A549 (cell line): ENCODE measurements at regions not wholly inside any gene's neighbourhood (a gene's known extent, or its start where the extent isn't known, plus 50 kb on each side); places are given as distances from the start of the nearest gene placed in this dataset.

Source experiments
- ATAC-seq, 2 experiments: fragments of 200-7000 bp in 1 of 2; fragments of >200 bp in 1 of 2; cut with Nextera tagmentation in 1 of 2; cut with Tn5 transposase in 1 of 2; 3 replicates each; pipeline versions ENCODE4 v1.8.0 to v1.9.1; 2018 to 2020; ENCODE audit warnings: mild to moderate bottlenecking in 1 of 2, moderate library complexity in 1 of 2
- CTCF ChIA-PET: fragments of 300-600 bp; sonication (Branson Sonifier 250); formaldehyde crosslinking; extraction: SDS; loops from one replicate; lab custom pipeline; 2021; ENCODE audit warnings: antibody characterized with exemption, inconsistent platforms; lab: Yijun Ruan, JAX
- POLR2A ChIA-PET: fragments of 350-600 bp; formaldehyde crosslinking; extraction: SDS; loops from one replicate; lab custom pipeline; 2021; ENCODE audit warnings: antibody characterized with exemption, inconsistent platforms; lab: Yijun Ruan, JAX
- DNase-seq, 2 experiments: peaks; one replicate each; pipeline versions ENCODE4 v3.0.0 to v3.0.0-alpha.2; 2011 to 2016; ENCODE audit warnings: low read depth in 1 of 2, low spot score in 1 of 2
- FAIRE-seq: peaks from 2 replicates; lab custom pipeline; 2011; peaks lifted over from hg19 to GRCh38; lab: Jason Lieb, UNC
- H3K27ac ChIP-seq, 2 experiments: fragments of >200 bp; sonication (Bioruptor Twin); formaldehyde crosslinking; 3 replicates each; pipeline ENCODE4 v1.5.1; 2016 to 2017
- H3K4me1 ChIP-seq: fragments of >200 bp; sonication (Bioruptor Twin); formaldehyde crosslinking; 3 replicates; pipeline ENCODE4 v1.6.1; 2016
- H3K4me2 ChIP-seq: fragments of >200 bp; sonication (Bioruptor Twin); formaldehyde crosslinking; 3 replicates; pipeline ENCODE4 v1.6.1; 2016
- H3K4me3 ChIP-seq: fragments of >200 bp; sonication (Bioruptor Twin); formaldehyde crosslinking; 3 replicates; pipeline ENCODE4 v1.5.1; 2016
- H3K9me3 ChIP-seq: fragments of >200 bp; sonication (Bioruptor Twin); formaldehyde crosslinking; 3 replicates; pipeline ENCODE4 v1.6.1; 2016
- ATOH8 ChIP-seq: fragments of 250-450 bp; sonication (Bioruptor Pico); IDR thresholded peaks from 2 replicates; pipeline ENCODE4 v1.5.0; 2020; ENCODE audit warnings: low read depth, mild to moderate bottlenecking, moderate library complexity
- CBX2 ChIP-seq: fragments of 200-600 bp; sonication (generic); IDR thresholded peaks from 2 replicates; pipeline ENCODE4 v1.6.1; 2016; ENCODE audit warnings: low read depth, mild to moderate bottlenecking, borderline replicate concordance
- CHD2 ChIP-seq: fragments of 150-350 bp; IDR thresholded peaks from 2 replicates; pipeline ENCODE4 v1.6.1; 2014; ENCODE audit warnings: low read length; ENCODE audit not compliant: partially characterized antibody
- CTCF ChIP-seq: fragments of >200 bp; sonication (Bioruptor Twin); formaldehyde crosslinking; IDR thresholded peaks from 3 replicates; pipeline ENCODE4 v1.5.1; 2016
- EHF ChIP-seq: fragments of 250-450 bp; sonication (Bioruptor Pico); IDR thresholded peaks from 2 replicates; pipeline ENCODE4 v1.5.0; 2020; ENCODE audit warnings: mild to moderate bottlenecking
- EP300 ChIP-seq, 2 experiments: fragments of >200 bp; sonication (Bioruptor Twin); formaldehyde crosslinking; IDR thresholded peaks; 2 replicates in 1 of 2; 3 replicates in 1 of 2; pipeline ENCODE4 v1.6.1; 2016 to 2017
- FOSL2 ChIP-seq, 2 experiments: fragments of 450-650 bp in 1 of 2; fragments of >200 bp in 1 of 2; sonication (Bioruptor Twin) in 1 of 2; formaldehyde crosslinking; IDR thresholded peaks; 2 replicates each; pipeline versions ENCODE4 v1.5.0 to v1.6.1; 2016 to 2020; ENCODE audit warnings: mild to moderate bottlenecking in 1 of 2, moderate library complexity in 1 of 2
- GATA3 ChIP-seq: IDR thresholded peaks from 2 replicates; pipeline ENCODE4 v1.6.1; 2012; ENCODE audit warnings: borderline replicate concordance
- JUN ChIP-seq, 2 experiments: fragments of >200 bp; sonication (Bioruptor Twin); formaldehyde crosslinking; IDR thresholded peaks; 2 replicates in 1 of 2; 3 replicates in 1 of 2; pipeline ENCODE4 v1.6.1; 2016 to 2017
- JUNB ChIP-seq: fragments of >200 bp; sonication (Bioruptor Twin); formaldehyde crosslinking; IDR thresholded peaks from 2 replicates; pipeline ENCODE4 v1.6.1; 2016
- MAFK ChIP-seq: fragments of 450-650 bp; IDR thresholded peaks from 2 replicates; pipeline ENCODE4 v1.6.1; 2014; ENCODE audit not compliant: partially characterized antibody
- MYC ChIP-seq: IDR thresholded peaks from 2 replicates; pipeline ENCODE4 v1.6.1; 2012; ENCODE audit warnings: mild to moderate bottlenecking, inconsistent platforms, low read length, improper control_type of control experiment, borderline replicate concordance
- NFE2L2 ChIP-seq: fragments of 150-350 bp; conservative IDR thresholded peaks from 2 replicates; pipeline ENCODE4 v1.6.1; 2014; ENCODE audit warnings: low read length
- PHF8 ChIP-seq: fragments of 200-600 bp; sonication (generic); IDR thresholded peaks from 2 replicates; pipeline ENCODE4 v1.6.1; 2016; ENCODE audit warnings: low read depth, mild to moderate bottlenecking, antibody characterized with exemption, moderate library complexity, borderline replicate concordance
- RCOR1 ChIP-seq: fragments of 150-350 bp; IDR thresholded peaks from 2 replicates; pipeline ENCODE4 v1.6.1; 2014; ENCODE audit warnings: antibody characterized with exemption, low read length, low read depth
- RFX5 ChIP-seq: fragments of 450-650 bp; IDR thresholded peaks from 2 replicates; pipeline ENCODE4 v1.7.1; 2014; ENCODE audit warnings: antibody characterized with exemption, mild to moderate bottlenecking, moderate library complexity
- SREBF2 ChIP-seq: fragments of 450-650 bp; IDR thresholded peaks from 2 replicates; pipeline ENCODE4 v1.6.1; 2014; ENCODE audit warnings: mild to moderate bottlenecking, moderate library complexity
- TP53 ChIP-seq: fragments of 250-450 bp; sonication (Bioruptor Pico); IDR thresholded peaks from 2 replicates; pipeline ENCODE4 v1.5.0; 2021; ENCODE audit warnings: mild to moderate bottlenecking, moderate library complexity
- USF2 ChIP-seq: fragments of 450-650 bp; IDR thresholded peaks from 2 replicates; pipeline ENCODE4 v1.6.1; 2014; ENCODE audit warnings: antibody characterized with exemption
- ZFP36 ChIP-seq: fragments of 450-650 bp; IDR thresholded peaks from 2 replicates; pipeline ENCODE4 v1.6.1; 2014; ENCODE audit warnings: borderline replicate concordance; ENCODE audit not compliant: partially characterized antibody
- ZNF302 ChIP-seq: fragments of 250-450 bp; sonication (Bioruptor Pico); IDR thresholded peaks from 2 replicates; pipeline ENCODE4 v1.9.0; 2021; ENCODE audit warnings: inconsistent platforms, mild to moderate bottlenecking, moderate library complexity
- WGBS: methylation state at CpG from one replicate; pipeline ENCODE4 v1.1.6; 2017; ENCODE audit errors: missing lambda C conversion rate; 5-methylcytosine and 5-hydroxymethylcytosine counted together
- TF ChIP-seq, protein P1 (sequence below): fragments of 150-350 bp; IDR thresholded peaks from 2 replicates; pipeline ENCODE4 v1.6.1; 2014; ENCODE audit warnings: low read depth, mild to moderate bottlenecking, low read length

GRCh38 chr2:123154195-123154594 lies 870.9 kb upstream of the CNTNAP5 start (continued):
- TF ChIP-seq, protein P1, sequence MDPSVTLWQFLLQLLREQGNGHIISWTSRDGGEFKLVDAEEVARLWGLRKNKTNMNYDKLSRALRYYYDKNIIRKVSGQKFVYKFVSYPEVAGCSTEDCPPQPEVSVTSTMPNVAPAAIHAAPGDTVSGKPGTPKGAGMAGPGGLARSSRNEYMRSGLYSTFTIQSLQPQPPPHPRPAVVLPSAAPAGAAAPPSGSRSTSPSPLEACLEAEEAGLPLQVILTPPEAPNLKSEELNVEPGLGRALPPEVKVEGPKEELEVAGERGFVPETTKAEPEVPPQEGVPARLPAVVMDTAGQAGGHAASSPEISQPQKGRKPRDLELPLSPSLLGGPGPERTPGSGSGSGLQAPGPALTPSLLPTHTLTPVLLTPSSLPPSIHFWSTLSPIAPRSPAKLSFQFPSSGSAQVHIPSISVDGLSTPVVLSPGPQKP = no peak
- TF ChIP-seq, all 56 proteins: peak for 2

DNA sequence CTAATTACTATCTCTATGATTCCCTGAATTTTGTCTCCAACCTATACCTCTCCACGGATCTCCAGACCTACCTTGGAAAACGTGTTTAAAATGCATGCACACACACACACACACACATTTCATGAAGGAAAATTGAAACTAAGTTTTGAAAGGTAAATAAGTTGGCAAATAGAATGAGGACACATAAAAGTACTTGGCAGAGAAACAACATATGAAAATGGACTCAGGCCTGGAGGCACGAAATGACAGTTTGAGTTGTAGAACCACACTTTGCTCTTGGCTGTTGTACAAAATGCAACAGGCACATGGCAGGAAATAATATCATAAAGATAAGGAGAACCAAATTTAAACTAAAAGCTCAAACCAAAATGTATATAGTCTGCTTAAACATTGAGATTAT lies 868.1 kb upstream of the CNTNAP5 start:
- Histone ChIP-seq H3K4me2 (no peak overlapping the region), H3K4me1 (no peaks in the 10 kb centered on the region), H3K4me3 (no peak overlapping the region), H3K27ac (no peak overlapping the region), H3K9me3 (no peaks in the 10 kb centered on the region)
- DNase-seq = no peak
- no peak for ATAC-seq
- TF ChIP-seq MYC = no peak
- TF ChIP-seq RCOR1 = no peak
- TF ChIP-seq NFE2L2 = no peak
- no peak for TF ChIP-seq SREBF2
- no peak for TF ChIP-seq EP300 (IDR thresholded peaks at IDR 0.05)
- TF ChIP-seq FOSL2 (IDR thresholded peaks at IDR 0.05) = no peak
- no peak for TF ChIP-seq FOSL2 (CRISPR knock-in tag; IDR thresholded peaks at IDR 0.05)
- no peak for TF ChIP-seq JUN (IDR thresholded peaks at IDR 0.05)
- TF ChIP-seq ZFP36 = no peak
- TF ChIP-seq CTCF = no peak
- no peak for TF ChIP-seq ZNF302
- TF ChIP-seq GATA3 = no peak
- under 1% methylated on average over 3 of the region's 3 CpGs for WGBS
- no peak for FAIRE-seq
- ChIA-PET CTCF (no interaction called here), POLR2A (no interaction called here)

- Histone ChIP-seq H3K9me3 (no peaks in the 10 kb centered on the region), H3K27ac (no peak overlapping the region), H3K4me1 (no peaks in the 10 kb centered on the region), H3K4me2 (no peak overlapping the region), H3K4me3 (no peak overlapping the region)
- 33% methylated on average over 1 of the region's 1 CpG for WGBS
- no peak for FAIRE-seq
- ChIA-PET POLR2A (no interaction called here), CTCF (interaction anchor here (0.6 kb wide), 1 partner anchor 352 kb away, joined by 3 read pairs; no protein-coding TSS in a partner anchor)
- no peak for ATAC-seq
- TF ChIP-seq USF2 (no peak), MAFK (no peak), JUNB (no peak), RFX5 (no peak)
- DNase-seq = no peak
Measured at GRCh38 chr2:123162400-123163016, 862.6 kb upstream of the CNTNAP5 start.

GRCh38 chr2:123163398-123163797 lies 861.7 kb upstream of the CNTNAP5 start:
- no peak overlapping the region for H3K27ac ChIP-seq
- no peak for FAIRE-seq
- ATAC-seq = no peak
- WGBS = 3% methylated on average over 2 of the region's 2 CpGs
- DNase-seq = no peak
- H3K4me1 ChIP-seq = no peaks in the 10 kb centered on the region
- POLR2A ChIA-PET = no interaction called here
- no peaks in the 10 kb centered on the region for H3K9me3 ChIP-seq
- TF ChIP-seq EHF (CRISPR knock-in tag) = no peak
- TF ChIP-seq CHD2 = no peak
- TF ChIP-seq ATOH8 (CRISPR knock-in tag) = no peak
- no peak for TF ChIP-seq SREBF2
- TF ChIP-seq MYC = no peak
- TF ChIP-seq TP53 (CRISPR knock-in tag) = no peak
- TF ChIP-seq PHF8 = no peak
- no peak for TF ChIP-seq CBX2
- CTCF ChIA-PET = no interaction called here
- H3K4me3 ChIP-seq = no peak overlapping the region
- H3K4me2 ChIP-seq = no peak overlapping the region
